Colonic mucosa (tissue), 4 donors: ENCODE measurements at regions not wholly inside any gene's neighbourhood (a gene's known extent, or its start where the extent isn't known, plus 50 kb on each side); places are given as distances from the start of the nearest gene placed in this dataset.
A peak's percentile ranks its signal among the peaks of the same experiment; 100 is the strongest.

Source experiments
- DNase-seq: peaks from one replicate; pipeline ENCODE4 v3.0.0-alpha.2; 2020
- H3K27ac ChIP-seq: fragments of 200-600 bp; one replicate; pipeline ENCODE4 v1.8.0; 2021
- H3K27me3 ChIP-seq: fragments of 200-600 bp; one replicate; pipeline ENCODE4 v1.8.0; 2021
- H3K36me3 ChIP-seq: fragments of 200-600 bp; one replicate; pipeline ENCODE4 v1.8.0; 2021
- H3K4me1 ChIP-seq: fragments of 200-600 bp; one replicate; pipeline ENCODE4 v1.8.0; 2021; ENCODE audit warnings: mild to moderate bottlenecking
- H3K4me3 ChIP-seq: fragments of 200-600 bp; one replicate; pipeline ENCODE4 v1.8.0; 2021
- H3K9ac ChIP-seq, 2 donors: one replicate each; pipeline ENCODE4 v1.7.0; 2013; ENCODE audit warnings: control low read depth in 2 of 2, low read depth in 2 of 2, low read length in 2 of 2
- H3K9me3 ChIP-seq: fragments of 200-600 bp; one replicate; pipeline ENCODE4 v1.8.0; 2021
- intact Hi-C: fragments of 100-400 bp; cut with DNase I; formaldehyde crosslinking; loops from one replicate; pipeline ENCODE4 v1.14.1; 2022
- TF ChIP-seq, protein P1 (sequence below): fragments of 200-600 bp; IDR thresholded peaks from one replicate; pipeline ENCODE4 v1.8.0; 2022; ENCODE audit warnings: antibody characterized with exemption, mild to moderate bottlenecking
- donor health status: healthy.
- donor health status: DM: no; HTN: no; CAD: no.
- donor health status: DM: no; HTN: no; CAD: no.

DNA sequence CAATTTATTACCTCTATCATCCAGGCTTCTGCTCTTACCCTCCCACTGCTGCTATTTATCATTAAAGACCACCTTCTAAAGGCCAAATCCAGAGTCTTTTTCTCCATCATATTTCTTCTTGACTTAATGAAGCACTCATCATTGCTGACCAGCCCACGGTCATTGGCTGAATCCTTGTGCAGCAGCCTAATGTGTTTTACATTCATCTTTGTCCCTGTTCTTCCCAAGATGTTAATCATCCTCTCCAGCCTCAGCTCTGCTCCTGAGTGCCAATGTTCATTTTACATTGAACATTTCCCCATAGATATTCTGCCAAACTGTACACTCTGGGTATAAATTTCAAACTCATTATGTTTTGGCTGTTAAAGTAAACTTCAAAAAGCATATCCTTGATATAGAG, 373.6 kb downstream of the NUP35 start:
- Histone ChIP-seq H3K4me1 (no peaks in the 10 kb centered on the region), H3K36me3 (no peaks in the 10 kb centered on the region), H3K4me3 (no peak overlapping the region), H3K9me3 (no peaks in the 10 kb centered on the region), H3K27ac (no peak overlapping the region), H3K27me3 (no peaks in the 10 kb centered on the region), H3K9ac (no peak overlapping the region)
- TF ChIP-seq, protein P1, sequence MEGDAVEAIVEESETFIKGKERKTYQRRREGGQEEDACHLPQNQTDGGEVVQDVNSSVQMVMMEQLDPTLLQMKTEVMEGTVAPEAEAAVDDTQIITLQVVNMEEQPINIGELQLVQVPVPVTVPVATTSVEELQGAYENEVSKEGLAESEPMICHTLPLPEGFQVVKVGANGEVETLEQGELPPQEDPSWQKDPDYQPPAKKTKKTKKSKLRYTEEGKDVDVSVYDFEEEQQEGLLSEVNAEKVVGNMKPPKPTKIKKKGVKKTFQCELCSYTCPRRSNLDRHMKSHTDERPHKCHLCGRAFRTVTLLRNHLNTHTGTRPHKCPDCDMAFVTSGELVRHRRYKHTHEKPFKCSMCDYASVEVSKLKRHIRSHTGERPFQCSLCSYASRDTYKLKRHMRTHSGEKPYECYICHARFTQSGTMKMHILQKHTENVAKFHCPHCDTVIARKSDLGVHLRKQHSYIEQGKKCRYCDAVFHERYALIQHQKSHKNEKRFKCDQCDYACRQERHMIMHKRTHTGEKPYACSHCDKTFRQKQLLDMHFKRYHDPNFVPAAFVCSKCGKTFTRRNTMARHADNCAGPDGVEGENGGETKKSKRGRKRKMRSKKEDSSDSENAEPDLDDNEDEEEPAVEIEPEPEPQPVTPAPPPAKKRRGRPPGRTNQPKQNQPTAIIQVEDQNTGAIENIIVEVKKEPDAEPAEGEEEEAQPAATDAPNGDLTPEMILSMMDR = no peak
- intact Hi-C loops = no loop called here
- no peak for DNase-seq

DNA sequence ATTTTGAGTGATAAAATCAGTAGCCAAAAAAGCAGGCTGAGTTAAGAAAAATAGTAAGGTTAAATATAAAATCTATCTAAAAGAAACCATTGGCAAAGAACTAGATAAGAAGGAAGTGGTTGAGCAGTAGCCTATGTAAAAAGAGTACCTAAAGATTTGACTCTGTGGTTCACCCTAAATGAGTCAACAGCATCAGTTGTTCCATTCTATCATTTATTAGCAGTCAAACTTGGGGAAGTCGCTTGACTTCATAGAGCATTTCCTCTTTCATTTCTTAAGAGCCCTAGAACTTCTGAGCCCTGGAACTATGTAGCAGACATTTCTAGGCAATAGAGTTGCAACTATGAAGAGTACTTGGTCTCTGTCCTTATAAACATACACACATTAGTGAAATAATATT, 381.7 kb downstream of the NUP35 start:
- intact Hi-C loops = no loop called here
- Histone ChIP-seq H3K36me3 (no peaks in the 10 kb centered on the region), H3K27me3 (no peaks in the 10 kb centered on the region), H3K9me3 (no peaks in the 10 kb centered on the region), H3K27ac (no peak overlapping the region), H3K4me3 (no peak overlapping the region), H3K4me1 (no peaks in the 10 kb centered on the region), H3K9ac (no peak overlapping the region)
- no peak for DNase-seq
- TF ChIP-seq, protein P1 = no peak

DNA sequence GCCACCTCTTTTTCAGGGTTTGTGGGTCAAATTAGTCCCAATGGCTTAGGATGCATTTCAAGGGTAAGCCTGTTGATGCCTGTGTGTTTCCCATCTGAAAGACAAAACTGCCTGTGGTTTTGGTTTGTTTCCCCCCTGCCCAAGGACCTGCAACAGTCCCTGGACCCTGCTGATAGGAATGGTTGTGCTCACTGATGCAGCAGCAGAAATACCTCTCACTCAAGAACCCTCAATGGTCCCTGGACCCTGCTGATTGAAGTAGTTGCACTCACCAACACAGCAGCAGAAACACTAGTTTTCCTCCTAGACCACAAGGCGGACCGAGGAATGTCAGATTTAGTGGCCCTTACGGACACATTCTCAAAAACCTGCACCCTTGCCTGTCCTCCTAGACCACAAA, 386.9 kb downstream of the NUP35 start:
- no peak for DNase-seq
- no peak overlapping the region for H3K27ac ChIP-seq
- no peaks in the 10 kb centered on the region for H3K36me3 ChIP-seq
- no peaks in the 10 kb centered on the region for H3K9me3 ChIP-seq
- TF ChIP-seq, protein P1 = no peak
- no peak overlapping the region for H3K9ac ChIP-seq
- no peak overlapping the region for H3K4me3 ChIP-seq
- H3K27me3 ChIP-seq = no peaks in the 10 kb centered on the region
- no peaks in the 10 kb centered on the region for H3K4me1 ChIP-seq
- intact Hi-C loops = no loop called here

DNA sequence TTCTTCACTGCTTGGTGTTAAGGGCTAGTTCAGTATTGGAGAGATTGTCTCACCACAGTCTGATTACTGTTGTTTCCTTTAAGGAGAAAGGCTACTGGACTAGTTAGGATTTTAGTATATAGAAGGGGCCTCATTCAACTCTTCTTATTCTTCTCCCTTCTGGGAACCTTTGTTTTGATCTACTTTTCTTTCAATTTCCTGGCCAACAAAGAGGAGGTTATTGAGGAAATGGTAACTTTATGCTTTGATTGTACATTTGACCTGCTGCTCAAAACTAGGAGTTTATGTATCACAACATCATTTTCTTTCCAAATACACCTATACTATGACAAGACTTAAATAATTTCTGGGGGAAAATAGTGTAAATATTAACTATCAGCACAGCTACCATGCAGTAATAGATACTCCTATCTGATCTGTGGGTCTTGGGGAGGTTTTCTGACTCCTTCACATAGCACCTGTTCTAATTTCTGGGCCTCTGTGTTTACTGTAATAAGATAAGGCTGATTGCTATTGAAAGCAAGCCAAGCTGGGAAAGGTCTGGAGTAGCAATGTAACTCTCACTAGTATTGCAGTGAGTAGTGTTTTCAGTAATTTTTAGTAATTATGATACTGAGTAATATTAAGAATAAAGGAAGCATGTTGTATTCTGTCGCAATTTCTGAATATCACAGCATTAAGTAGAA, 395.3 kb downstream of the NUP35 start:
- H3K27ac ChIP-seq = peak overlapping the region; percentile 4
- intact Hi-C loops = no loop called here
- no peaks in the 10 kb centered on the region for H3K4me1 ChIP-seq
- no peaks in the 10 kb centered on the region for H3K9me3 ChIP-seq
- H3K36me3 ChIP-seq = no peaks in the 10 kb centered on the region
- H3K9ac ChIP-seq = no peak overlapping the region
- no peak for DNase-seq
- TF ChIP-seq, protein P1 = no peak
- no peaks in the 10 kb centered on the region for H3K27me3 ChIP-seq
- no peak overlapping the region for H3K4me3 ChIP-seq

DNA sequence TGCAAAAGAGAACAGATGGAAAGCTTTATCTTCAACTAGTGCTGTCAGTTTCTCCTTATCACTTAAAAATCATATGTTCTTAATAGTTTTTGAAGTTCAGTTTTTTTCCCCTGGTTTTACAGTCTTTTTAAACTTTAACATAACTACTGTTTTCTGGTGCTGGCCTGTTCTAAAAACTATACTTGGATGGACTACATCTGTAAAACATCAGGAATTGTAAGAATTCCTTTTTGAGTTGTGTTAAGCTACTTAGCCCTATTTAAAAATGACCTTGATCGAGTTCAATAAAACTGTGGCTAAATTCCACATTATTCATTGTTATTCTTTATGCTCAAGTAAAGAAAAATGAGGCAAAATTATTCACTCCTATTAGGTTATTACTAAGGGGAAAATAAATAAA, 397.7 kb downstream of the NUP35 start:
- intact Hi-C loops = no loop called here
- H3K4me1 ChIP-seq = no peaks in the 10 kb centered on the region
- no peak overlapping the region for H3K27ac ChIP-seq
- no peaks in the 10 kb centered on the region for H3K36me3 ChIP-seq
- TF ChIP-seq, protein P1 = no peak
- no peak overlapping the region for H3K4me3 ChIP-seq
- no peaks in the 10 kb centered on the region for H3K9me3 ChIP-seq
- DNase-seq = no peak
- no peak overlapping the region for H3K9ac ChIP-seq
- no peaks in the 10 kb centered on the region for H3K27me3 ChIP-seq
